ENCODE measurements at regions not wholly inside any gene's neighbourhood (a gene's known extent, or its start where the extent isn't known, plus 50 kb on each side); places are given as distances from the start of the nearest gene placed in this dataset.
"Not testable (repeated sequence)": the region's sequence is repeated elsewhere in the genome, so short reads cannot be mapped to it uniquely, and the experiment has no call there.

GRCh38 chr3:103218146-103218545, 783.3 kb downstream of the ZPLD1 start:
- Histone ChIP-seq H3K36me3 (no peaks in the 10 kb centered on the region), H3K9me3 (no peaks in the 10 kb centered on the region), H3K27ac (no peak overlapping the region), H3K27me3 (no peaks in the 10 kb centered on the region), H3K4me3 (replicated peaks in 1 of 3) (no peak overlapping the region), H3K4me1 (no peaks in the 10 kb centered on the region)
- 40 to 41% methylated on average over 1 of the region's 1 CpG for WGBS, 2 donors
- DNase-seq = no peak
- intact Hi-C loops (cut with DNase I) = no loop called here
- TF ChIP-seq POLR2A (IDR thresholded peaks at IDR 0.05) = no peak
- no peak for TF ChIP-seq CTCF (IDR thresholded peaks at IDR 0.05)

GRCh38 chr3:103218793-103219192, 784.0 kb downstream of the ZPLD1 start:
- Histone ChIP-seq H3K27me3 (no peaks in the 10 kb centered on the region), H3K27ac (no peak overlapping the region), H3K4me3 (replicated peaks in 1 of 3) (no peak overlapping the region), H3K9me3 (no peaks in the 10 kb centered on the region), H3K4me1 (no peaks in the 10 kb centered on the region), H3K36me3 (no peaks in the 10 kb centered on the region)
- no peak for TF ChIP-seq POLR2A (IDR thresholded peaks at IDR 0.05)
- TF ChIP-seq CTCF (IDR thresholded peaks at IDR 0.05) = no peak
- intact Hi-C loops (cut with DNase I) = no loop called here
- no peak for DNase-seq
- 98 to 100% methylated on average over 1 of the region's 1 CpG for WGBS, 2 donors

- Histone ChIP-seq H3K36me3 (no peaks in the 10 kb centered on the region), H3K4me3 (replicated peaks in 1 of 3) (no peak overlapping the region), H3K4me1 (no peaks in the 10 kb centered on the region), H3K27me3 (no peaks in the 10 kb centered on the region), H3K9me3 (no peaks in the 10 kb centered on the region), H3K27ac (no peak overlapping the region)
- intact Hi-C loops (cut with DNase I) = no loop called here
- 72 to 75% methylated on average over 4 of the region's 4 CpGs for WGBS, 2 donors
- DNase-seq = no peak
- TF ChIP-seq POLR2A (IDR thresholded peaks at IDR 0.05) = no peak
Measured at GRCh38 chr3:103227651-103228050, 792.8 kb downstream of the ZPLD1 start.

GRCh38 chr3:103247459-103247858, 812.6 kb downstream of the ZPLD1 start:
- Histone ChIP-seq H3K36me3 (no peaks in the 10 kb centered on the region), H3K27ac (no peak overlapping the region), H3K9me3 (no peaks in the 10 kb centered on the region), H3K4me3 (replicated peaks in 1 of 3) (no peak overlapping the region), H3K4me1 (no peaks in the 10 kb centered on the region), H3K27me3 (no peaks in the 10 kb centered on the region)
- TF ChIP-seq POLR2A (IDR thresholded peaks at IDR 0.05) = no peak
- TF ChIP-seq CTCF (IDR thresholded peaks at IDR 0.05) = no peak
- intact Hi-C loops (cut with DNase I) = no loop called here
- DNase-seq = no peak

GRCh38 chr3:103254827-103255226, 820.0 kb downstream of the ZPLD1 start:
- H3K27me3 ChIP-seq; intact Hi-C loops (cut with DNase I); DNase-seq; H3K9me3 ChIP-seq; H3K27ac ChIP-seq; H3K4me1 ChIP-seq; H3K4me3 ChIP-seq (replicated peaks in 1 of 3); H3K36me3 ChIP-seq: not testable (repeated sequence)
- 94% methylated on average over 3 to 6 of the region's 24 CpGs for WGBS, 2 donors

- TF ChIP-seq CTCF (IDR thresholded peaks at IDR 0.05) (no peak), POLR2A (IDR thresholded peaks at IDR 0.05) (no peak)
- H3K27ac ChIP-seq = no peak overlapping the region
- no peaks in the 10 kb centered on the region for H3K27me3 ChIP-seq
- no peak for DNase-seq
- no peaks in the 10 kb centered on the region for H3K36me3 ChIP-seq
- H3K4me3 ChIP-seq (replicated peaks in 1 of 3) = no peak overlapping the region
- no peaks in the 10 kb centered on the region for H3K4me1 ChIP-seq
- H3K9me3 ChIP-seq = no peaks in the 10 kb centered on the region
- intact Hi-C loops (cut with DNase I) = no loop called here
Measured at GRCh38 chr3:103269287-103269686, 834.5 kb downstream of the ZPLD1 start.
